HG02884 (cell line): ENCODE measurements at regions not wholly inside any gene's neighbourhood (a gene's known extent, or its start where the extent isn't known, plus 50 kb on each side); places are given as distances from the start of the nearest gene placed in this dataset.

Experiments used
- ATAC-seq: cut with Tn5 transposase; IDR thresholded peaks from one replicate; pipeline ENCODE4 v1.9.1; 2021; ENCODE audit warnings: mild to moderate bottlenecking, moderate library complexity; ENCODE audit not compliant: unreplicated experiment

DNA sequence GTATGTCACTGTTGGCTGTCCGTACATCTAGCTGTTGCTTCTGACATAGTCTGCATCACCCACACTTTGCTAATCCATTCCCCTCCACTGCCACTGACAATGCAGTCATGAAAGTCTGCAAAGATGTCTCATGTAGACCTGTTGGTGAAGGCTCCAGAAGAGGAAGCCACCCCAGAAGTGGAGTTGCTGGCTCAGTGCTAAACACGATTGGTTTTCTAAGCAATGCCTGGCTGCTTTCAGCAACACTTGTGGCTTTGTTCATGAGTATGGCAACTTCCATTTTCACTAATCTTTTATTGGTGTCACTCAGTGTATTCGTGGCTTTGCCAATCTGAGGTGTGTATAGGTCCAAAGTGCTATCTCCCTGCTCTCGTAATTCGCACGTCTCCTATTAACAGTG, 288.1 kb downstream of the GADD45G start:
- ATAC-seq, result no peak

DNA sequence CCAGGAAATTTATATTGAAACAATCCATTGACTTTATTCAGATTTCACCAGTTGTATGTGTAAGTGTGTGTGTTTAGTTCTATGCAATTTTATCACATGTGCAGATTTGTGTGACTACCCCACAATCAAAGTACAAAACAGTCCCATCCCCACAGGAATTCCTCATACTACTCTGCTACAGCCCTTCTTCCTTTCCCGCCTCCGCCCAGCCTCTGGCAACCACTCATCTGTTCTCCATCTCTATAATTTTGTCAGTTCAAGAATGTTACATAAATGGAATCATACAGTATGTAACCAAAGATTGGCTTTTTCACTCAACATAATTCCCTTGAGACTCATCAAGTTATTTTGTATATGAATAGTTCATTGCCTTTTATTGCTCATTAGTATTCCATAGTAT, 289.1 kb downstream of the GADD45G start:
- ATAC-seq, result no peak

DNA sequence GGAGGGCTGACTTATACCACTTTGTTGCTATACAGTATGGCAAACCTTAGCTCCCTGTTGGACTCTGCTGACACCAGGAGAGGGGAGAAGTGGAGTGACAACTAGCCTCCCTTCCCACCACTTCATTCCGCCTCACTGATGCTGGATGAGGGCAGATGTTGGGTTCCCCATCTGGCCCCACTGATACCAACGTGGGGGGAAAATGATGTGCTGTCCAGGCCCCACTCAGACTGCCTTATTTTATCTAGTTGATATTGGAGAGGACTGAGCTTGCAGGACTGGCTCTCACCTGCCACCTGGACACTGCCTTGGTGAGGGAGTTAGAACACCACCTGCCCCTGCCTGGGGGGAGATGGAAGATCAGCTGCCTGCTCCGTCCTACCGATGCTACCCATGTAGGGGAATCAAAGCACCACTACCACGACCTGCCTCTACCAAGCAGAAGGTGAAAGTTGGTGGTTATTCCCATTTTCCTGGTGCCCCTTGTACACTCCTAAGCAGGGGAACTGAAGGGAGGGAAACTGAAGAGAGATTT, 292.1 kb downstream of the GADD45G start:
- no peak for ATAC-seq

DNA sequence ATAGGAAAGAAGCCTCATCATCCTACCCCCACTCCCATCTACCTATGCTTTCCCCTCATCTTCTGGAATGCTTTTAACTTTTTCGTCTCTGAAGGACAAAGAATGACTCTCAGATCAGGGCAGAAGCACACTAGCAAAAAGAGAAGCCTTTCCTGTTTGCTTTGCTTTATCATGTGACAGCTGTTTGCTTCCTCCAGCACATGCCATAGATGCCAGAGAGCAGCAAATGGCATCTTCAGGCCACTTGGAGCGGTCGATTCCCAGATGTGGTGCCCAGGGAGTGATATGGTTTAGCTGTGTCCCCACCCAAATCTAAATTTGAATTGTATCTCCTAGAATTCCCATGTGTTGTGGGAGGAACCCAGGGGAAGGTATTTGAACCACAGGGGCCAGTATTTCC, 294.8 kb downstream of the GADD45G start:
- ATAC-seq, result no peak

DNA sequence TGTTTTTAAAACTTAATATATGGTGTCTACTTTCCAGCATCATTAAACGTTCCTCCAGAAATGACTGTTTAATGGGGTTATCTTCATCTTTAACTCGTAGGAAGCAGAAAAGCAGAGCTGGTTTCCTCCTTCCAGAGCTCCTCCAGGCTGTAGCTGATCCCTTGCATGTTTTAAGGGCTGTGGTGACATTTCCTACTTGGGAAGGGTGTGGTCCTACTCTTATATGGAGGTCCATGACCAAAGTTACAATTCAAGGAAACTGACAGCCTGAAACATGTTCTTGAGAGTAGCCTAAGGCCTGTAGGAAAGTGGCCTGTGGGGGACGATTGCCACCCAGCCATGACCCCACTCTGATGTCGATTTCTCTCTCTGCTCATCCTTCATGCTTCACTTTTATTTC, 297.1 kb downstream of the GADD45G start:
- ATAC-seq, result no peak

DNA sequence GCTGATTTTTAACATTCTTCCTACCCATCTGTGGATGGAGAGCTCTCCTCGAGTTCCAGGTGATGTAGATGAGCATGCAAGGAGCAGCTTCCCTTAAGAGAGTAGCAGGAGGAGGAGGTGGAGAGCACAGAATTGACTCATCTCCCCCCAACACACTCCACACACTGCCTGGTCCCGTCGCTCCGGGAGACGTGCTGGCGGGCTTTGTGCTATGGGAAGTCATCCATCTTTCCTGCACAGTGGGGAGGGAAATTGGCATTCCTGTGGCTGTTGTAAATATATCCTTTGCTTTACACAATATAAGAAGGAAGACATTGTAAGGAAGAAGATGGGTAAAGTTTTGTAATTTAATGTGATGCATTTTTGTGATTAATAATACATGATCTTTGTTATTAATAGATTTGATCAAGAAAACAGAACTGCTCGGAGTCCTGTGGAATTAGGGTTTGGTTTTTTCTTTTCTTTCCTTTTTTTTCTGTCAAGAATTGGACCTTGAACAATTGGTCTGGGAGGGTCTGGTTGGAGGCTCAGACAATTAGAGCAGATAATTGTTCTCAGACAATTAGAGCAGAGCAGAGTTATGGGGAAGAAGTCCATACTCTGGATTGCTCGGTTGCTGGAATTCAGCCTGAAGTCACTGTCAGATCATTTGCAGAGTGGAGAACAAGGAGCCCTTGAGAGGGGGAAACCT, 297.8 kb downstream of the GADD45G start:
- ATAC-seq, result no peak

DNA sequence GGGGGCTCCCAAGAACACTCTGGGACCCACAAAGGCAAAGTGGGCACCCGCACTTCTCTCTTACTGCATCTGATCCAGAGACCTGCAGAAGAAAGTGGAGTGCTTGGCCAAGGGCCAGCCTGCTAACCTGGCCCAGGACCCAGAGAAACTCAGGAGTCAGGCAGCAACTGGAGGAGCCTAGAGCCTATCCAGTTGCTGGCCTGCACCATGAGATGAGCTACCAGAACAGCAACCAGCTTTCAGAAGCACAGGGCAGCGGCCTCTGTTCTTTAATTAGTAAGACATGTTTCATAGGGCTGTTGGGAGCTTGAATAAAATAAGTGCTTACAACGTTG, 298.3 kb downstream of the GADD45G start:
- ATAC-seq, result no peak

DNA sequence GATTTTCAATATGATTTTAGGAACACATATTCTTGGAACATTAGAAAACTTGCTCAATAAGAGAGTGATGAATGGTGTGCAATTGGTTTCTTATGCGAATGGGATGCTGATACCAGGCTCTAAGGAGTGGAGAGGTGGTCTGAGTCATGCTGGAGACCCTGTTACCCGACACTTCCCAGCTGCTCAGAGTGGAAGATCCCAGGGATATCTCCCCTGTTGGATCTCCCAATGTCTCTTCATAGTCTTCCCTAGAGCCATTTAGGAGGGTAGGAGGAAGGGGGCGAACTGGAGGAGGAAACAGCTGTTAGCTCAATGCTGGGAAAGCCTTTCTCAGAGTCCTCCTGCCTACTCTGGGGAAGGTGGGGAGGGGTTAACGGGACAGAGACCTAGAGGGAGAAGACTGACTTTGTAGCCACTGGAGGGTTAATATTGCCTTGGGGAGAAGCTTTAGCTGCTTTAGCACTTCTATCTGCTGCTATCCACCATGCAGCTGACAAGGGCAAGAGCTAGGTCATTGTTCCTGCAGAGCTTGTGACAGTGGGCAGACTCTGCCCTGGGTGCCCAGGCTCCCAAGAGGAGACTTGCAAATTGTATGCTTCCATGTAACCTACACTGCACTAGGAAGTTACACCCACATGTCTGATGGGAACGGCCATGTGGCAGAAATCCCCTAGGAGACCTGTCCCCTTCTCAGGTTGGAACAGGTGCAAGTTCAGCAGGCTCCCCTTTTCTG, 301.0 kb downstream of the GADD45G start:
- ATAC-seq, result no peak

DNA sequence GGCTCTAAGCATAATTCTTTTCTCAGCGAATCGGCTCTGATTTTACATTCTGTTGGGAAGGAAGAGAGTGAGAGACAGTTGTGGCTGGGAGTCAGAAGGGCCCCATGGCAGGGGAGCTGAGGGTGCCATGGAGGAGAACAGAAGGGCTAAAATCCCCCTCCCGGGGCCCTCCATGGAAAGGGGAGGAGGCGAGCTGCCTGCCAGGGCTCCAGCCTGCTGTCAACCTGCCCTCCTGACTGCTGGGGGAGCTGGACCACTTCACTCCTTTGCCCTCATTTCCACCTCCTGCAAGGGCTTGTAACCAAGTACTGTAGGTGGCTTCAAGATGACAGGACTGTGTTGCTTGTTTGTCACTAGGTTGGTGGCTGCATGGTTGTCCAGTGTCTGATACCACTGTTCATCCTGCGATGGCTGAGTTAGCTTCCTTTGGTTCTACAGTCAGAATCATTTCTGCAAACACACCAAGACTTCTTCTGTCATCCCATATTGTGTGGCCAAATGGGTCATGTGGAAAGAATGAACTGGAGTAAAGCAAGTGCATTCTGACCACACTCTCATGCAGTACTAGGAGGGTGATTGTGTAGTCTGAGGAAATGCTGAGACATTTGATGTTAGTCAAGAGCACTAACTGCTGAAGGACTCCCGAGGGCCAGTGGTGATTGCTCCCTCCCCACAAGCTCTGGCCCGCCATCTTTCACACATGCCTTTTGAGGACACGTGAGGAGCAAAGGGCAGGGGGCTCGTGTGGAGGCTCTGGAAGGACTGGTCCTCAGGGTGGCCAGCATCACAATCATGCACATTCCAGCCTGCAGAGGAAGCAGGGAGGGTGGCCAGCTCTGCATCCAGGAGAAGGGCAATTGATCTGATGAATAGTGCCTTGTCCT, 307.2 kb downstream of the GADD45G start:
- no peak for ATAC-seq

DNA sequence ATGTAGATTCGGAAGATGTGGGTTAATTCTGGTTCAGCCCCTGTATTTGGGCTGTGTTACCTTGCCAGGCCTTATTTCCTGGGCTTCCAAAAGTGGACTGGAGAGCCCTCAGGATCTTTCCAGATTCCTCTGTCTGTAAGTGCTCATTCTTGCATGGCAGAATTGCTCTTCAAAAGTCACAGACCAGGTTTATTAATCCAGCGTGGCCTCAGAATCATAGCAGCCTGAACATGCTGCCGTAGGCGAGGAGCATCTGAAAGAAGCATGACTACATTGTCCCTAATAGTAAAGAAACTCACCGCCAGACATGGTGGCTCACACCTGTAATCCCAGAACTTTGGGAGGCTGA, 307.8 kb downstream of the GADD45G start:
- ATAC-seq, result no peak

DNA sequence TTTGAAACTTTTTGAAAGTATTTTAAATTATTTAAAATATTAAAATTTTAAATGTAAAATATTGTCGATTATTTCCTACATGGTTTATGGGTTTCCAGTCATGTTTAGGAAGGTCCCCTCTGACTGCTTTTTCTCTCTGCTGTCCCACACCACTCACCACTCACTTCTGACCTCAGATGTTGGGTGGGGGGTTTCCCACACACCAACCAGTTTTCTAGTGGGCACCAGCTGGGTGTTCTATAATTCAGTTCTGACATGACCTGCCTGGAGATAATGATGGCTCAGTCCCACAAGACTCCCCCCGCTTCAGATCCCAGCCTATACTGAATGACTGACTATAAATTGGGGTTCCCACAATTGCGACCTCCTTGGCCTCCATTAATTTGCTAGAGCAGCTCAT, 310.4 kb downstream of the GADD45G start:
- ATAC-seq, result no peak

DNA sequence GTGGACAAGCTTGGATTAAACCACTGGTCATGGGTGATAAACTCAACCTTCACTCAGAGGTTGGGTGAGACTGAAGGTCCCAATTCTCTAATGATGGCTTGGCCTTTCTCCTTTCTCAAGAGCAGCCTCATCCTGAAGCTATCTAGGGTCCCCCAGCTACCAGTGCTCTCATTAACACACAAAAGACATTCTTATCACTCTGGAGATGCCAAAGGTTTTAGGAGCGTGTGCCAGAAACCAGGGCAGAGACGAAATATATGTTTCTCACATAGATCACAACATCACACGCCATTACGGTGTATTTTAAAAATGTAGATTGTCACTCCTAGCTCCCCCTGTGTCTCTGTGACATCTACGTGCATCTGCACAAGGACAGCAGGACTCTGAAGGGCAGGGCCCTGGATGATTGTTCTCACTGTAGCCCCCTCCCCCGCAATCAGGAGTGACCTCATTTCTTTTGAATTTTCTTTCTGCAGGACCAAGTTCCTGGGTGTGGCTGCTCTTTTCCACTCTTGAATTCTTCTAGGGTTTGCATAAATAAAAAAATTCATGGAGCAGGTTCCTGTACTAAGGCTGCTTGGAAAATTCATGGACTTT, 311.3 kb downstream of the GADD45G start:
- no peak for ATAC-seq

DNA sequence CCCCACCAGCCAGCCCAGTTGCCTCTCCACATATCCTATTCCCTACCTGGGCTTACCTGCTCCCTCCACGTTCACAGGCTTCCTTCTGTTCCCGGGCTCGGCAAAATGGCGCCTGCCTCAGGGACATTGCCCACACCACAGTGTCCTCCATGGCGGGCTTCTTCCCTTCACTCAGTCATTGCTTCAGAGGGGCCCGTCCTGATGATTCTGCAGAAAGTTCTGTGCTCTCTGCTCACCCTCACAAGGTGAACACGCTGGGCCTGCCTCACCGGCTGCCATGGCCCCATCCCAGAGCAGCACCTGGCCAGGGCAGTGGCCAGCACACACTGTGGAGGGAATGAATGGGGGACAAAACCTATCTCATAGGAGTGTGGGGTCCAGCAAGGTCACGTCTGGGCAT, 313.0 kb downstream of the GADD45G start:
- ATAC-seq, result no peak

DNA sequence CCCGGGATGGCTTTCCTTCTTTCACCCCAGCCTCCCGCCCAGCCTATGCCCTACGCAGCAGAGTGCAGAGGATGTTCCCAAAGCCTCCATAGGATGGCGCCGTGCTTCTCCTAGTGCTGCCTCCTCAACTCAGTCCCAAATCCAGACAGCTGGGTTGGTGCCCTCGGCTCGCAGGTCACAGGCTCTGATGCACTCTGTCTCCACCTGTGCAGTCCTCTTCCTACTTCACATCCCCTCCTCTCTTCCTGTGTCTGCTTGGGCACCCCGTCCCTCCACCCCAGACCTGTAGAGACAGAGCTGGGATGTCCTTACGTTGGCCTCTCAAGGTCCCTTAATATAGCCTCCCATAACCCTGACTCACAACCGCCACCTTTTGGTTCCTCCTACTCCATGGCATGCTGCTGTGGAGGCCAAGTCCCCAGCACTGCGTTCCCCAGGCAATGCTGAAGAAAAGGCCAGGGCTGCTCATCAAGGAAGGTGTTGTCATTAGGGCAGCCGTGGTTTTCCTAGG, 314.4 kb downstream of the GADD45G start:
- no peak for ATAC-seq

DNA sequence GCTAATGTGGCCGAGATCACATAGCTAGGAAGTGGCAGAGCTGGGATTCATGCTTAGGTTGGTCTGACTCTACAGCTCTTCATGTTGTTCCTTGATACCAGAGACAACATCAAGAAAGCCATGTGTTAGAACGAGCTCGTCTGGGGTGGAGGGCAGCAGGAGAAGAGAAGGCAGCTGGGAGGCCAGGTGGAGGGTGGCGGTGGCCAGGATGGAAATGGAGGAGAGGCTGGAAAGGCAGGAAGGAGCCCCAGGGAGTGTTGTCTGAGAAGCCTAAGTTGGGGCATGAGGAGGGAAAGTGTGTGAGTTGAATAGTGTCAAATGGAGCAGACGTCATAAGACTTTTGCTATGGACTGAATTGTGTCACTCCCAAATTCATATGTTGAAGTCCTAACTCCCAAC, 315.3 kb downstream of the GADD45G start:
- ATAC-seq, result no peak

DNA sequence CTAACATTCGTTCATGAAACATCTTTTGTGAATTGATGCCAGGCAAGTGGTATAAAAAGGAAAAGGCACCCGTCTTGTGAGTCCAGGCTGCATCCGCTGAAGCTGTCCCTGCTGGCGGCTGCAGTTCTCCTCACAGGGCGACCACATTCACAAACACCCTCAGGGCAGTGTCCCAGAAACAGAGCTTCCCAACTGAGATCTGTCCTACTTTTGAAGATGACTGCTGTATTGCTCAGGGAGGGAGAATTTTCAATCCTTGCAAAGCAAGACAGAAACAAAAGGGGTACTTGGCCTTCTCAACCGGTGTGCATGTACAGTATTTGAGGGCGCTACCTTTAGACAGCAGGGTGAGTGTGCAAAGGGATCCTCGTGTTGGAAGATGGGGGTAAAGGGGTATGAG, 316.1 kb downstream of the GADD45G start:
- ATAC-seq, result no peak

DNA sequence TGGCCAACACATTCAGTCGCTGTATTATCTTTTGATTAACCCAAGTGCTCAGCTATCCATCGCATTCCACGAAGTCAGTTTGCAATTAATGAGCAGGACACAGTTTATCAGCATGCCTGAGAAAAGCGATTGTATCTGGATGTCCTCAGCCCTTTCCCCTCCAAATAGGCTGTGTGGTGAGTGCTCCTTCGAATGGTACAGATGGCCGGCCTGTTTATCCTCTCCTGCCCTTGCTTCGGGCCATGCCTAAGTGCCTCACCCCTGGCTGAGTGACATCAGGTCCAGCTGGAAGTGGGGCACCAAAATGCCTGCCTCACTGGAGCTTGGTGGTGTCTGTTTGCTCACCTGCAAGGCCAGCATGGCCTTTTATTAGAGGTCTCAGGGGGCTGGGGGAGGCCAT, 317.3 kb downstream of the GADD45G start:
- ATAC-seq, result no peak

DNA sequence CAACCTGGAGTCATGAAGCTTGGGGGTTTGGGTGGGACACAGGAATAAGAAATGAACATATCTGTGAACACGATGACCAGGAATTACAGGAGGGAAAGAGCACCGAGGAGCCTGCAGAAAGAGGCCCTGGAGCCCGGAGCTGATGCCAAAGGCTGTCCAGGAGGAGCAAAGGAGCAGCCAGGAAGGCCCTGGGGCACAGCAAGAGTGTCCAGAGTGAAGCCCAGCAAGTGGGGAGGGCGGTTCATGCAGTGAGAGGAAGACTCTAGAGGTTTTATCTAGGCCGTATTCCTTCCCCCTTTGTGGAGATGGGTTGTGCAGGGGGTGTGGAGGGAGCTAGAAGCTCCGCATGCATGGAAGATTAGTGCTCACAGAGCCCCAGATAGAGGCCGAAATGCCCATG, 318.4 kb downstream of the GADD45G start:
- ATAC-seq, result no peak

DNA sequence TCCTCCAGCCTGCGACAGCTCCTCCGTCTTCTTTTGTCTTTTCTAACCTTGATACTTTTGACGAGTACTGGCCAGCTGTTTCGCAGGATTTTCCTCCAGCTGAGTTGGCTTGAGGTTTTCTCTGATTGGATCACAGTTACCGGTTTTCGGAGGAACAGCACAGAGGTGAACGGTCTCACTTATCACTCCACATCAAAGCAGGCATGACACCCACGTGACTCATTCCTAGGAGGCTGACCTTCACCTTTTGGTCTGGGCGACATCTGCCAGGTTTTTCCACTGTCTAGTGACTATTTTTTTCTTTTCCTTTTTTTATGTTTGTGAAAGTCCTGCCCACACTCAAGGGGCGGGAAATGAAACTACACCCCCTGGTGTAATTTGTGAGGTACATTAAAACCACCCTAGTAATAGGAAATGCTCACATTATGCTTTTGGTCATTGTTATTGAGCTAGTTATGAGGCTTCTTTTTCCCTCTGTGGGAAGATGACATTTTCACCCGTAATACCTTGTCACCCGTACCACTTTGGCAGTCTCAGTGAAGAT, 319.2 kb downstream of the GADD45G start:
- ATAC-seq, result no peak

DNA sequence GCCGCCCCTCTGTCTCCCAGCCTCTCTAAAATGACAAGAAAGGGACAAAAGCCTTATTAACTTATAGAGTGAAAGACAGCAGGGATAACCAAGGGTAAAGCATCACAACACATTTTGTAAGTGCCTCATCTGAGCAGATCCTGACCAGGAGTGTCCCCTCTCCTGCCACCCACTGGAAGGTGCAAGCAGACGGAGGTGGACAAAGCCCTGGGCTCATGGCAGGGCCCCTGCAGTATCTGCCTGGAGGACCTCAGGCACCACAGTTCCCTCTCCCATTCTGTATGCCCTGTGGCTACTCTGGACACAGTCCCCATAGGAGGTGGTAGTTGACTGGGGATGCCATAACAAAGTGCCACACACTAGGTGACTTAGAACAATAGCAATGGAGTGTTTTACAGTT, 319.8 kb downstream of the GADD45G start:
- no peak for ATAC-seq

DNA sequence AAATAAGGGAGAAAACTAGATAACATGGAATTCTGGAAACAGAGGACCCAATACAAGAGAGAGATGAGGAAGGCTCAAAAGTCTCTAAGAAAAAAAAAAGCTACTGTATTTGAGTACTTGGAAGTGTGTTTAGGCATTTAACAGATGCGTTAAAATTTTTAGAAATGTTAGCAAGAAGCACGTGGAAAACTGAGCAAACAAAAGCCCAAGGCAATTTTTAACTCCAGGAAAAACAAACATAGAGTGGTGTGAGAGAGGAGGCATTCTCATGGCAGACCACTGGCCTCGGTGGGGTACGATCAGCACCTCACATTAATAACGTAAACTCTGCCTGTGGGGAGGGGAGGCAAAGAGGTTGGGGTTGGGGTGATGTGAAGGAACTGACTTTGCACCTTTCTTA, 321.4 kb downstream of the GADD45G start:
- no peak for ATAC-seq
